SW480 (cell line): ENCODE measurements at regions not wholly inside any gene's neighbourhood (a gene's known extent, or its start where the extent isn't known, plus 50 kb on each side); places are given as distances from the start of the nearest gene placed in this dataset.
"Not testable (repeated sequence)": the region's sequence is repeated elsewhere in the genome, so short reads cannot be mapped to it uniquely, and the experiment has no call there.

ENCODE experiments used
- DNase-seq: peaks from one replicate; pipeline ENCODE4 v3.0.0-alpha.2; 2016; ENCODE audit warnings: low spot score

- no peak for DNase-seq
These were observed 399.1 kb upstream of the LARGE1 start for GRCh38 chr22:34319346-34319745.

GRCh38 chr22:34324763-34325162 lies 404.5 kb upstream of the LARGE1 start:
- DNase-seq, result no peak

GRCh38 chr22:34326901-34327300 lies 406.6 kb upstream of the LARGE1 start:
- no peak for DNase-seq

- DNase-seq, result no peak
These were observed 410.2 kb upstream of the LARGE1 start for GRCh38 chr22:34330432-34330831.

- DNase-seq, result no peak
These were observed 413.0 kb upstream of the LARGE1 start for GRCh38 chr22:34333285-34333684.

GRCh38 chr22:34334893-34335292 lies 414.6 kb upstream of the LARGE1 start:
- no peak for DNase-seq

- no peak for DNase-seq
These were observed 424.4 kb upstream of the LARGE1 start for GRCh38 chr22:34344702-34345101.

GRCh38 chr22:34354071-34354817 lies 434.0 kb upstream of the LARGE1 start:
- DNase-seq, result no peak

- DNase-seq, result no peak
These were observed 436.2 kb upstream of the LARGE1 start for GRCh38 chr22:34356481-34356880.

GRCh38 chr22:34370711-34371110 lies 450.4 kb upstream of the LARGE1 start:
- no peak for DNase-seq

- no peak for DNase-seq
These were observed 459.5 kb upstream of the LARGE1 start for GRCh38 chr22:34379825-34380224.

- DNase-seq, result no peak
These were observed 460.3 kb upstream of the LARGE1 start for GRCh38 chr22:34380532-34380931.

GRCh38 chr22:34390400-34390799 lies 470.1 kb upstream of the LARGE1 start:
- DNase-seq, result no peak

GRCh38 chr22:34395370-34395769 lies 475.1 kb upstream of the LARGE1 start:
- DNase-seq, result peak; percentile 5

GRCh38 chr22:34403667-34404066 lies 483.4 kb upstream of the LARGE1 start:
- DNase-seq, result no peak

GRCh38 chr22:34410111-34410510 lies 489.8 kb upstream of the LARGE1 start:
- DNase-seq, result no peak

- peak; percentile 73 for DNase-seq
These were observed 494.5 kb upstream of the LARGE1 start for GRCh38 chr22:34414467-34415440.

GRCh38 chr22:34416022-34416860 lies 496.0 kb upstream of the LARGE1 start:
- DNase-seq, result no peak

GRCh38 chr22:34422948-34423347 lies 502.7 kb upstream of the LARGE1 start:
- not testable (repeated sequence) for DNase-seq

GRCh38 chr22:34427436-34427835 lies 507.2 kb upstream of the LARGE1 start:
- no peak for DNase-seq

GRCh38 chr22:34427841-34428240 lies 507.6 kb upstream of the LARGE1 start:
- DNase-seq, result no peak

GRCh38 chr22:34429314-34429713 lies 509.0 kb upstream of the LARGE1 start:
- DNase-seq, result peak; percentile 59
